ENCODE measurements at regions not wholly inside any gene's neighbourhood (a gene's known extent, or its start where the extent isn't known, plus 50 kb on each side); places are given as distances from the start of the nearest gene placed in this dataset.

DNA sequence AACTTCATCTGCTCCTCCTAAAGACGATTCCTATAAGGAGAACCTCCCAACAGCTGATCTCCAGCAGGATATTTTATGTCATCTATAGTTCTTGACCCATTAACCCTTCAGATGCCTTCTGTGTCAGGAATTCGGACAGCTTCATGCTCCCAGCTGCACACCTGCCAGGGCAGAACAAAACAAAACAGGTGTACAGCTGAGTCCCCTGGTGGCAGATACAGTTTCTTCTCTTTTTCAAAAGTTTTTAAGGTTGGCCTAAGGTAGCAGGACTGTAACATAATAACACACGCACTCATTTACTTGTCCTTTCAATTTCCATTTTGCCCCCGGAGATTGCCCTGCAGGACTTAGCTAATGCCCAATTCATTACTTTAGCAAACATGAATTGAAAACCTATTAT lies 218.3 kb downstream of the S1PR1 start:
- TF ChIP-seq, protein P1, sequence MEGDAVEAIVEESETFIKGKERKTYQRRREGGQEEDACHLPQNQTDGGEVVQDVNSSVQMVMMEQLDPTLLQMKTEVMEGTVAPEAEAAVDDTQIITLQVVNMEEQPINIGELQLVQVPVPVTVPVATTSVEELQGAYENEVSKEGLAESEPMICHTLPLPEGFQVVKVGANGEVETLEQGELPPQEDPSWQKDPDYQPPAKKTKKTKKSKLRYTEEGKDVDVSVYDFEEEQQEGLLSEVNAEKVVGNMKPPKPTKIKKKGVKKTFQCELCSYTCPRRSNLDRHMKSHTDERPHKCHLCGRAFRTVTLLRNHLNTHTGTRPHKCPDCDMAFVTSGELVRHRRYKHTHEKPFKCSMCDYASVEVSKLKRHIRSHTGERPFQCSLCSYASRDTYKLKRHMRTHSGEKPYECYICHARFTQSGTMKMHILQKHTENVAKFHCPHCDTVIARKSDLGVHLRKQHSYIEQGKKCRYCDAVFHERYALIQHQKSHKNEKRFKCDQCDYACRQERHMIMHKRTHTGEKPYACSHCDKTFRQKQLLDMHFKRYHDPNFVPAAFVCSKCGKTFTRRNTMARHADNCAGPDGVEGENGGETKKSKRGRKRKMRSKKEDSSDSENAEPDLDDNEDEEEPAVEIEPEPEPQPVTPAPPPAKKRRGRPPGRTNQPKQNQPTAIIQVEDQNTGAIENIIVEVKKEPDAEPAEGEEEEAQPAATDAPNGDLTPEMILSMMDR (IDR thresholded peaks at IDR 0.05), result no peak
- no peak for TF ChIP-seq POLR2A (IDR thresholded peaks at IDR 0.05)
